ENCODE measurements at regions not wholly inside any gene's neighbourhood (a gene's known extent, or its start where the extent isn't known, plus 50 kb on each side); places are given as distances from the start of the nearest gene placed in this dataset.

DNA sequence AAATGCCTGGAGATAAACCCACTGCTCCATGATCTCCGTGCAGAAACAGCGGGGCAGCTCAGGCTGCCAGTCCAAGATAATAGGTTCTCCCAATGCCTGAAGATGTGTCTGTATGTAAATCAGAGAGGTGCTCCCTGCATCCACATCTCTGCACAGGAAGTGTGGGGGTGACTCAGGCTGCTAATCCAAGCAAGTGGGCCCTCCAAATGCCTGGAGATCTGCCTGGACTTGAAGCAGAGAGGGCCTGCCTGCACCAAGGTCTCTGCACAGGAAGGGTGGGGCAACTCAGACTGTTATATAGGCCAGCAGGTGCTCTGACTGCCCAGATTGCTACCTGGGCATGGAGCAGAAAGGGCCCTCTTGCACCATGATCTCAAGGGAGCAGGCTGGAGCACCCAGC, 504.7 kb downstream of the LRFN5 start:
- TF ChIP-seq CTCF (IDR thresholded peaks at IDR 0.05) = no peak
- Mint-ChIP-seq H3K27ac (no peak overlapping the region), H3K4me3 (no peak overlapping the region), H3K36me3 (ENCODE audit: low read depth) (no peaks in the 10 kb centered on the region; the same call in 1 of the 2 replicates), H3K9me3 (peaks cover 21% of the 10 kb centered on the region; the same call in 1 of the 2 replicates), H3K27me3 (ENCODE audit: insufficient read depth) (no peaks in the 10 kb centered on the region), H3K4me1 (ENCODE audit: low read depth) (peaks cover 10% of the 10 kb centered on the region; the same call in 1 of the 2 replicates)
- DNase-seq = no peak

GRCh38 chr14:42110167-42110566, 503.5 kb downstream of the LRFN5 start:
- Mint-ChIP-seq H3K9me3 (peaks cover 21% of the 10 kb centered on the region; the same call in 1 of the 2 replicates), H3K27me3 (ENCODE audit: insufficient read depth) (no peaks in the 10 kb centered on the region), H3K27ac (no peak overlapping the region), H3K4me1 (ENCODE audit: low read depth) (peaks cover 10% of the 10 kb centered on the region; the same call in 1 of the 2 replicates), H3K36me3 (ENCODE audit: low read depth) (no peaks in the 10 kb centered on the region; the same call in 1 of the 2 replicates), H3K4me3 (no peak overlapping the region)
- peak; percentile 67 for TF ChIP-seq CTCF (IDR thresholded peaks at IDR 0.05)
- DNase-seq = no peak

DNA sequence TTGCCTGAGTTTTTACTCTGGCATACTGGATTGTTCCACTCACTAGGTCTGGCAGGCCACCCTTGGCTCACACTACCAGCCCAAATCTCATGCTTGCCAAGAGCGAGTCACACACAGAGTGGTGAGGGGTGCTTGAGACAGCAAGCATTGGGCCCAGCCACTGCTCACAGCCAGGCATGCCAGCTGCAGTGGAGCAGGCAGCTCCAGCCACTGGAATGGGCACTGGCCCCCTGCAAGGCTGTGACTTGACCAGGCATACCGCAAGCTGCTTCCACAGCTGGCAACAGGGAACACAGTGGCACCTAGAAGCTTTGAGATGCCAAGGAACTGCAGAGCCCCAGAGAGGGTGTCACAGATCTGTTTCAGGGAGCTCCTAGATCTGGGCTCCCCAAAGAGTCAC, 488.5 kb downstream of the LRFN5 start:
- no peaks in the 10 kb centered on the region; the same call in 1 of the 2 replicates for H3K27me3 Mint-ChIP-seq (ENCODE audit: insufficient read depth)
- H3K4me1 Mint-ChIP-seq (ENCODE audit: low read depth) = no peaks in the 10 kb centered on the region
- H3K36me3 Mint-ChIP-seq (ENCODE audit: low read depth) = no peaks in the 10 kb centered on the region
- H3K9me3 Mint-ChIP-seq = peaks cover 3% of the 10 kb centered on the region
- TF ChIP-seq CTCF (IDR thresholded peaks at IDR 0.05) = no peak
- H3K4me3 Mint-ChIP-seq = no peak overlapping the region
- no peak for DNase-seq
- no peak overlapping the region for H3K27ac Mint-ChIP-seq

GRCh38 chr14:42090122-42090521, 483.4 kb downstream of the LRFN5 start:
- TF ChIP-seq CTCF (IDR thresholded peaks at IDR 0.05) = no peak
- no peak for DNase-seq
- no peaks in the 10 kb centered on the region for H3K36me3 Mint-ChIP-seq (ENCODE audit: low read depth)
- H3K27ac Mint-ChIP-seq = no peak overlapping the region
- H3K4me1 Mint-ChIP-seq (ENCODE audit: low read depth) = no peaks in the 10 kb centered on the region
- H3K4me3 Mint-ChIP-seq = no peak overlapping the region
- no peaks in the 10 kb centered on the region; the same call in 1 of the 2 replicates for H3K27me3 Mint-ChIP-seq (ENCODE audit: insufficient read depth)
- H3K9me3 Mint-ChIP-seq = no peaks in the 10 kb centered on the region

GRCh38 chr14:42079911-42080310, 473.2 kb downstream of the LRFN5 start:
- H3K36me3 Mint-ChIP-seq (ENCODE audit: low read depth) = no peaks in the 10 kb centered on the region
- H3K27me3 Mint-ChIP-seq (ENCODE audit: insufficient read depth) = no peaks in the 10 kb centered on the region
- H3K9me3 Mint-ChIP-seq = no peaks in the 10 kb centered on the region; the same call in 1 of the 2 replicates
- no peak for DNase-seq
- no peak overlapping the region for H3K4me3 Mint-ChIP-seq
- H3K4me1 Mint-ChIP-seq (ENCODE audit: low read depth) = no peaks in the 10 kb centered on the region
- no peak overlapping the region for H3K27ac Mint-ChIP-seq
- no peak for TF ChIP-seq CTCF (IDR thresholded peaks at IDR 0.05)

- Mint-ChIP-seq H3K27ac (no peak overlapping the region), H3K4me3 (no peak overlapping the region)
- DNase-seq = no peak
Observed at GRCh38 chr14:42078345-42078744, 471.7 kb downstream of the LRFN5 start.

More at GRCh38 chr14:42078345-42078744, 471.7 kb downstream of the LRFN5 start:
- no peaks in the 10 kb centered on the region for H3K27me3 Mint-ChIP-seq (ENCODE audit: insufficient read depth)
- no peaks in the 10 kb centered on the region for H3K4me1 Mint-ChIP-seq (ENCODE audit: low read depth)
- no peaks in the 10 kb centered on the region for H3K9me3 Mint-ChIP-seq
- no peaks in the 10 kb centered on the region for H3K36me3 Mint-ChIP-seq (ENCODE audit: low read depth)
- TF ChIP-seq CTCF (IDR thresholded peaks at IDR 0.05) = no peak

Measured in HFFc6 (cell line).